ENCODE measurements at regions not wholly inside any gene's neighbourhood (a gene's known extent, or its start where the extent isn't known, plus 50 kb on each side); places are given as distances from the start of the nearest gene placed in this dataset.

GRCh38 chr18:22670914-22671313 lies 253.2 kb upstream of the CTAGE1 start:
- no peak for DNase-seq (ENCODE audit: low read depth)

DNA sequence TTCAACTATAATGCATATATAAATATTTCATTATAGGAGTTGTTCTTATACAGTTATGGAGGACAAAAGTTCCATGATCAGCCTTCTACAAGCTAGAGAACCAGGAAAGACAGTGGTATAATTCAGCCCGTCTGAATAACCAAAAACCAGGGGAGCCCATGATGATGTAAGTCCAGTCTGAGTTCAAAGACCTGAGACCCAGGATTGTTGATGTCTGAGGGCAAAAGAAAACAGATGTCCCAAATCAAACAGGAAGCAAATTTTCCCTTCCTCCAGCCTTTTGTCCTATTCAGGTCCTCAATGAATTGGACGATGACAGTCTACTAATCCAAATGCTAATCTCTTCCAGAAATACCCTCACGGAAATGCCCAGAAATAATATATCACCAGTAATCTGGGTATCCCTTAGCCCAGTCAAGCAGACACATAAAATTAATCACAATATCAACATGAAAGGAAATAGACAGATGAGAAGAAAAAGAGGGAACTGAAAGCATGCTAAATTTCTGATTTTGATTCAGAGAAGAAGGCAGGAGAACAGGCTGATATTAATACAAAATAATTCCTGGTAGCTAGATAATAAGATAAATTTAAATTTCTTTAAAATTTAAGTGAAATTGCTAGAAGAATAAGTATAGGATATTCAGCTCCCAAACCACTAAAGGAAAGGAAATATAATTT lies 255.6 kb upstream of the CTAGE1 start:
- DNase-seq (ENCODE audit: low read depth): no peak

DNA sequence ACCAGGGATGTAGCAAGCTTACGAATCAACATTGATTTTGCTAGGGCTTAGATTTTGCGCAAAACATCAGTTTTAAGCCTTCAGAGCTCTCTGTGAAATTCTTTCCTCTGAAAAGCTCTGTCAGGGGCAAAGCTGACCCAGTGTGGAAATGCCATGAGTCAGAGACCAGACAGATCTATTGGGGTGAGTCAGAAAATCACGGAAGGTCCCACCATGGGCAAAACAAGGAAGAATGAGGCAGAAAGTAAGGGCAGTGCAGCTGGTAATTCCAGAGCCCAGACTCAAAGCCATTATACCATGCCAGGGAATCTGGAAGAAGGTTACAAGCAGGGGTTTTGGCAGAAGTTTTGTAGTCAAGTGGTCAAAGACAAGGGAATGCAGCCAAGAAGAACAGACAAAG lies 256.6 kb upstream of the CTAGE1 start:
- peak; percentile 88 for DNase-seq (ENCODE audit: low read depth)

DNA sequence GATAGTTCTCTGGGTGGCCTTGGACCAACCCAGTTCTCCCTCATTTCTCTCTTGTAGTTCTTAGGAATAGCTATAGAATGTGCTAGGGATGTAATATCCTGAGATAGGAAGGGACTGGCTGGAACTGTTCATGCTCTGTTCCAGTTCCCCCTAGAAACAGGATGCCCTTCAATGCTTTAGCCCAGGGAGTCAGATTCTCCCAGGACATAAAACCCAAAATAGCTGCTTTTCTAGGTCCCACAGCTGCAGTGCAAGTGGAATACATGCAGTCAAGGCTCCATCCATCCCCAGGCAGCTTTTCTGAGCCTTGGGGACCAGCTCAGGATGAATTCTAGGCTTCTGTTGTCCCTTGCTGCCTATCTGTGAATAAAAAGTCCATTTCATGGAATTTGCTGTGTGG lies 257.3 kb upstream of the CTAGE1 start:
- no peak for DNase-seq (ENCODE audit: low read depth)

GRCh38 chr18:22676423-22676822 lies 256.7 kb upstream of the RBBP8 start:
- no peak for DNase-seq (ENCODE audit: low read depth)

DNA sequence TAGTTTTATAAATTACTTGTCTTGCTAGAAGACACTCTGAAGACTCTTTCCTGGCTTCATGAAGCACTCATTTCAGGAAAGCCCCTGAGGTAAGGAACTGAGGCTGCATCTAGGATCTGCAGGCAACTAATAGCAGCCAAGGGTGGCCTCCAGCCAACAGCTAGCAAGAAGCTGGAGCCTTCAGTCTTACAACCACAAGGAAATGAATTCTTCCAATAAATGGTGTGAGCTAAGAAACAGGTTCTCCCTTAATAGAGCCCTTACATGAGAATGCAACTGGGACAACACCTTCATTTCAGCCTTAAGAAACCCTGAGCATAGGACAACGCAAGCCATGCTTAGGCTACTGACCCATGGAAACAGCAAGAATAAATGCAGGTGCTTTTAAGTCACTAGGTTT lies 254.6 kb upstream of the RBBP8 start:
- DNase-seq (ENCODE audit: low read depth): no peak

GRCh38 chr18:22680944-22681343 lies 252.2 kb upstream of the RBBP8 start:
- no peak for DNase-seq (ENCODE audit: low read depth)

DNA sequence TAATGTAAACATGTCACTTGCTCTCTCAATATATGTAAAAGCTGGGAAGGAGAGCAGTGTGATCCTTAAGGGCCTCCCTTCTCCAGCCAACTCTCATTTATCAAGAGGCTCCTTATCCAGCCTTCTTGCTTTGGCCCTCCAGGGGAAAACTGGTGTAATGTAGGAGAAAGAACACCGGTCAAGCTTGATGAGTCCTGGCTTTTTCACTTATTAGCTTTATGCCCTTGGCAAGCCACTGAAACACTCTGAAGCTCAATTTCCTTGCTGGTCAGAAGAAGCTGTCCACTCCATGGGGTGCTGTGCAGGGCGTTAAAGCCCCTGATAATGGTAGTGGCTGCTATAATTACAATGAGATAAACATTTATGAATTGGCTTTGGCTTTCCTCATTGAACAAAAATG lies 251.2 kb upstream of the RBBP8 start:
- DNase-seq (ENCODE audit: low read depth): no peak

DNA sequence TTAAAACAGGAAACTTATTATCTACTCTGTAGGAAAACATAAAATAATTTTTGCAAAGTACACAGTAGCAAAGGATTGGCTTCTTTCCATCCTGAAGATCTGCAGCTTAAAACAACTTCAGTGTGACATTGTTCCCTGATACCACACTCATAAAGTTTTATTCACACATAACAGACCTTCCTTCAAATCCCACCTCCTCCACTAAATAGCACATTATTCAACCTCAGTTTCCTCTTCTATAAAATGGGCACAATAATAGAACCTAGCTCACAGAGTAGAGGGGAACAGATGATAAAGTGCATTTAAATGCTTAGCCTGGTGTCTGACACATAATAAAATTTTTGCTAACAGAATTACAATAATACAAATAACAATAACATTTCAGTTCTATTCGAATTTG lies 250.4 kb upstream of the RBBP8 start:
- no peak for DNase-seq (ENCODE audit: low read depth)

GRCh38 chr18:22683196-22683676 lies 249.9 kb upstream of the RBBP8 start:
- peak; percentile 87 for DNase-seq (ENCODE audit: low read depth)

DNA sequence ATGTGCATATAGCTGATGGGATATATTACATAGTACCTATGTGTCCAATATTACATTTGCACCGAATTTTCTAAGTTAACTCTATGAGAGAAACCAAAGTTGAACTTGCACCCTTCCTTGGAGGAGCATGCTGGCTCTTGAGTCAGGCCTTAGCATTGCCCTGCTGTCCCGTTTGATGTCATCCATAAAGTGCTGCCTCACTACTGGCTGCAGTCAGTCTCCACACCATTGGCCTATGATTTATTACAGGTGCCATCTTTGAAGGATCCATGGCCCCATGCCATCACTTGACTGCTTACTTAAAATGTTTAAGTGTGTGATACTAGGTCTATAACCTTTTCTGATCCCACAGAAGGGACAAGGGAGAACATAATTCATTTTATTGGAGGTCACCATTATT lies 249.3 kb upstream of the RBBP8 start:
- no peak for DNase-seq (ENCODE audit: low read depth)

- DNase-seq (ENCODE audit: low read depth): no peak
Observed at GRCh38 chr18:22684268-22684667, 248.9 kb upstream of the RBBP8 start.

DNA sequence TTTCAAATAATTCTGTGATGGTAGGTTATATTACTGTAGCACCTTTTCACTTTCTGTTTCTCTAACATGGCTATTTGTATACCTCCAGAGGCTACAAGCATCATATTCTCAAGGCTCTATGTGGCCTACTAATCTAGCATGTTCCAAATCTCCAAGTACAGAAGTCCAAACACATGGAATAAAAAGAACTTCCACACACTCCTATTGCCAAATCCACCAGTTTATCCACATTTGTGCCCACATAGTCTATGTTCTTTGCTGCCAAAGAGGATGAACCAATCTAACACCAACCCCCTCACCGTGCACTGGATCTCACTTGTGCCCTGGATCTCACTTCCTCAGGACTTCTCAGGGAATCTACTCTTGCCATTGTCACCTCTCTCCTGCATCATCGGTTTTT lies 247.3 kb upstream of the RBBP8 start:
- DNase-seq (ENCODE audit: low read depth): no peak

DNA sequence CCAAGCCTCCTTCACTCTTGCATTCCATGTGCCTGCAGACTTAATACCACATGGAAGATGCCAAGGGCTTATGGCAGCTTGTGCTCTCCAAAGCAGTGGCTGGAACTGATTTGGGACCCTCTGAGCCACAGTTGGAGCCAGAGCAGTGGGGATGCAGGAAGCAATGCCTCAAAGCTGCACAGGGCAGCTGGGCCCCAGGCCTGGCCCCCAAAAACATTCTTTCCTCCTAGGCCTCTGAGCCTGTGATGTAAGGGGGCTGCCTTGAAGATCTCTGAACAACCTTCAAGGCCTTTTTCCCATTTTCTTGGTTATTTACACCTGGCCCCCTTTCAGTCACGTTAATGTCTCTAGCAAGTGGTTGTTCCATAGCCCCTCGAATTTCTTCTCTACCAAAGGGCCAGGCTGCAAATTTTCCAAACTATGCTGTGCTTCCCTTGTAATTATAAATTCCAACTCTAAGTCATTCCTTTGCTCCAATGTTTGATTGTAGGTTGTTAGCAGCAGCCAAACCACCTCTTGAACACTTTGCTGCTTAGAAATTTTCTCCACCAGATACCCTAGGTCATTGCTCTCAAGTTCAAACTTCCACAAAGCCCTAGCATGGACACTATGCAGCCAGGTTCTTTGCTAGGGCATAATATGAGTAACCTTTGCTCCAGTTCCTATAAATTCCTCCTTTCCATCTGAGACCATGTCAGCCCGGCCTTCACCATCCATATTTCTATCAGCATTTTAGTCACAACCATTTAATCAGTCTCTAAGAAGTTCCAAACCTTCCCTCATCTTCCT lies 245.0 kb upstream of the RBBP8 start:
- no peak for DNase-seq (ENCODE audit: low read depth)

DNA sequence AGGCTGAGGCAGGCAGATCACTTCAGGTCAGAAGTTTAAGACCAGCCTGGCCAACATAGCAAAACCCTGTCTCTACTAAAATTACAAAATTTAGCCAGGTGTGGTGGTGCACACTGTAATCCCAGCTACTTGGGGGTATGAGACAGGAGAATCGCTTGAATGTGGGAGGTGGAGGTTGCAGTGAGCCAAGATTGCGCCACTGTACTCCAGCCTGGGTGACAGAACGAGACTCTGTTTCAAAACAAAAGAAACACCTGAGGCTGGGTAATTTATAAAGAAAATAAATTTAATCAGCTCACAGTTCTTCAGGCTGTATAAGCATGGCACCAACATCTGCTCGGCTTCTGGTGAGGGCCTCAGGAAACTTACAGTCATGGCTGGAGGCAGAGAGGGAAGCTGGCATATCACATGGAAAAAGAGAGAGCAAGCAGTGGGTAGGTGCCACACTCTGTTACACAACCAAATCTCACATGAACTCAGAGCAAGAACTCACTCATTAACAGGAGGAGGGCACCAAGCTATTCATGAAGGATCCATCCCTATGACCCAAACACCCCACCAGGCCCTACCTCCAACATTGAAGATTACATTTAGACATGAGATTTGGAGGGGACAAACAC lies 244.1 kb upstream of the RBBP8 start:
- DNase-seq (ENCODE audit: low read depth): no peak

DNA sequence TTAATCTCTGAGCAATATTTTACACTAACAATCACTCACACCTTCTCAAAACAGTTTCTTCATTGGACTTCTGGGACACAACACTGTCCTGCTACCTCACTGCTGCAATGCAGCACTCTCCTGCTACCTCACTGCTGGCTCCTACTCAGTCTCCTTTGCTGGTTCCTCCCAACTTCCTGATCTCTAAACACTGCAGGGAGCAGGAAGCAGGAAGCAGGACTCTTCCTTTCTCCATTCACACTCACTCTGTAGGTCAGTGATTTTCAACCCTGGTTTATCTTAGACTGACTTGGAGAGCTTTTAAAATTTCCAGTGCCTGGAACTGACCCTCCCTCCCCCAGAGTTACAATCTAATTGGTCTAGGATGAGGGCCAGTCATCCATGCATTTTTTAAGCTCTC lies 243.4 kb upstream of the RBBP8 start:
- DNase-seq (ENCODE audit: low read depth): no peak

DNA sequence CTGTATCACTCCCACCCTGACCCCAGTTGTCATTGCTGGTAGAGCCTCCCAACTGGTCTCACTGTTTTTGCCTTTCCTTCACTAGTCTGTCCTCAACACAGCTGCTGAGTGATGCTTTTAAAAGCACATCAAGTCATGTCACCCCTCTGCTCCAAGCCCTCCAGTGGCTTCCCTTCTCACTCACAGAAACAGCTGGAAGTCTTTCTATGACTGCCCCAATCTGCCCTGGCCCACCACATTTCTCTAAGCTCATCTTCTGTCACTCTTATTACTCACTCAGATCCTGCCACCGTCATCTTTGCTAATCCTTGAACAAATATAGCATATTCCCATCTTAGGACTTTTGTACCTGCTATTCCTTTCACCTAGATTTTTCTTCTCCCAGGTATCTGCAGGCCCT lies 242.6 kb upstream of the RBBP8 start:
- no peak for DNase-seq (ENCODE audit: low read depth)

DNA sequence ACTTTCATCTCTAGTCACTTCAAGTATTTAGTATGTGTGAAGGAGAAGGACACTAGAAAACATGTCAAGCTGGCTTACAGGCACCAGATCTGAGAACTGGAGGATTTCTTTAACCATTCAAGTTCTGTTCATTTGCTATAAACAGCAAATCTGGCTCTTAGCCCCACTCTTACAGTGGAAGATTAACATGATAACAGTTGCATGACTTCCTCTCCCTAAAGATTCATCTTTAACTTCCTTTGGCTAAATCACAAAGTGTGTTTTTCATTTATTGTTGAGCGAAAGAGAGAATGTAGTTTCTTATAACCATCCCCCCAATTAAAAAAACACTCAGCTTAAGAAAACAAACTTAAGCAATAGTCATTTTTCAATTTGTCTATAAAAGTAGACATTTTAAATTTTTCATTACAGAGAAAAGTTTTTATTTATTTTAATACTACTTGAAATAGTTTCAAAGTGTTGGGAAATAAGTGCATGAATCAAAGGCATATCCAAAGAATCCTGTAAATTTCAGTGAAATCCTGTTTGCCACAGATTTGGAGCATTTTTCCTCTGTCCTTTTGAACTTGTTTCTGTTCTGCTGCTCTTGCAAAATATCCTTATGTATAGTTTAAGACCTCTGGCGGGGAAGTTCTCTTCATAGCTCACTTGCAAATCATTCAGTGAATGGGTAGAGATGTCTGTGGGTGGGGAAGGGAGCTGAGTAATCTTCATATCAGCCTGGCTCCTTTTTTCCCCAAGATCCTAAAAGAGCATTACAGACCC lies 241.0 kb upstream of the RBBP8 start:
- DNase-seq (ENCODE audit: low read depth): peak; percentile 46

- peak; percentile 91 for DNase-seq (ENCODE audit: low read depth)
Observed at GRCh38 chr18:22694954-22695353, 238.2 kb upstream of the RBBP8 start.

DNA sequence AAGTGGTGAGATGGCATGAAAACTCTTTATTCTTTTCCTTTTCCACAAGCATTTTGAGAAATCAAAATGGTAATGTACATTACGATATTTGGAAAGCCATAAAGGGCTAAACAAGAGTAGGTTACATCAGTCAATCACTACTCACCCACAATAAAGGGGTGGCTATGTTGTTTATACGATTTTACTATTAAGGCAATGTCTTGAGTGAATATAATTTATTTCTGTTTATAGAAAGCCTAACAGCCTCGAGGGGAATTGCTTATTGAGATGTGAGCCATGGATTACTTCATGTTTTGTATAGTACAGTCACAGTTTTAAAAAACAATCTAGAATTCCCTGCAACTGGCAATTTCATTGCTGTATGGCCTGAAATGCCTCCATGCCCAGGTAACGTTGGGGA lies 237.5 kb upstream of the RBBP8 start:
- no peak for DNase-seq (ENCODE audit: low read depth)

GRCh38 chr18:22697561-22697960 lies 235.6 kb upstream of the RBBP8 start:
- no peak for DNase-seq (ENCODE audit: low read depth)

- DNase-seq (ENCODE audit: low read depth): no peak
Observed at GRCh38 chr18:22698711-22699110, 234.4 kb upstream of the RBBP8 start.

Measured in Daoy (cell line).